ENCODE measurements at regions not wholly inside any gene's neighbourhood (a gene's known extent, or its start where the extent isn't known, plus 50 kb on each side); places are given as distances from the start of the nearest gene placed in this dataset.
"Not testable (repeated sequence)": the region's sequence is repeated elsewhere in the genome, so short reads cannot be mapped to it uniquely, and the experiment has no call there.

DNA sequence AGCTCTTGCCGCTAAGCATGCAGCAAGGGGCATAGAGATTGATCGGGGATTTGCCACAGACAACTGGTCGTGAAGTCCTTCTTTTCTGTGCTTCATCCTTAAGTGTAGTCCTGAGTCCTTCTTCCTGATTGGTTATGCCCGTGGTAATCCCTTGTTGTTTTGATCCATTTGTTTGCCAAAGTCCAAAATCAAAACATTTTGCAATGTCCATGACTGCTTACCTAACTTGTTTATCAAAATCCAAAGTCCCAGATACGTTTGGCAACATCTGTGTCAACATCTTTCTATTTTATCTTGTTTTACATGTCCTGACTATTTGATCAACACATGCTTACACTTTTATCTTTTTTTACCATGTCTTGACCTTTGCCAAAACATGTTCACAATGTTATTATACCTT is 229.0 kb upstream of the ZNF804A start:
- Histone ChIP-seq H3K27ac (no peak overlapping the region), H3K4me3 (no peak overlapping the region), H3K4me1 (replicated peaks in 1 of 2) (no peaks in the 10 kb centered on the region)
- ATAC-seq (replicated peaks in 6 of 8): no peak
- in situ Hi-C loops (cut with MboI; ENCODE audit: low pct_unique_long_range_greater_than_20kb in 2 of 9, low sequenced_read_pairs in 9 of 9, unreplicated experiment in 9 of 9): no loop called here
- 11 to 99% (median 65%) methylated on average over 1 to 5 of the region's 5 CpGs for WGBS, 10 experiments

DNA sequence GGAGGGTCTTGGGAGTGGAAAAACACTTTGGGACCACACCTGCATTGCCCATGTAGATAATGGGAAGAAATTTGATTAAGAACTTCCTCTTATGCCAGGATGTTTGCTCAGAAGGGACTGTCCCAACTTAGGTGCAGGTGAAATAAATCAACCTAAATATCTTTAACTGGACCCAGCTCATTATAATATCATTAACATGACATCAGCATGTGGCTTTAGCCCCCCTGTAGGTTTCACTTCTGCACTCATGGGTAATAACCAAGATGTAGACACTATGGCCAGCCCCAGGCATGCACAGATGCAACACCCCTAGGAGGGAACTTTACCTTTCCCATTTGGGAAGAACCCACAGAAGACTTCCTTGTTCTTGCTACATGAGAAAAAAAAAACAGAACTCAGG is 227.4 kb upstream of the ZNF804A start:
- Histone ChIP-seq H3K27ac (no peak overlapping the region), H3K4me1 (replicated peaks in 1 of 2) (no peaks in the 10 kb centered on the region), H3K4me3 (no peak overlapping the region)
- ATAC-seq (replicated peaks in 6 of 8): no peak
- in situ Hi-C loops (cut with MboI; ENCODE audit: low pct_unique_long_range_greater_than_20kb in 2 of 9, low sequenced_read_pairs in 9 of 9, unreplicated experiment in 9 of 9): no loop called here

DNA sequence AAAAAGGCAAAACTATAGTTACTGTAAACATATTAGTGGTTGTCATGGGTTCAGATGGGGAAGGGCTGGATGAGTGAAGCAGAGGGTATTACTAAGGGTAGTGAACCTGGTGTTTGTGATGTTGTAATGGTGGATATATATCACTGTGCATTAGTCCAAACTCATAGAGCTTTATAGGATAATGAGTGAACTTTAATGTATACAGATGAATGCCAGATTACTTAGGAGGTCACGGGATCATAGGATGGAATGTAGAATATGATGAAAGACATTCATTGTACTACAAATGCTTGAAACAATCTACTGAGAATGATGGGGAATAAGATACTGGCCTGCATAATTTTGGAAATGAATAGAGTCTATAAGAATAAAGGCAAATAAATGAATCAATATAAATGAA is 226.7 kb upstream of the ZNF804A start:
- 0 to 100% (median 88%) methylated on average over 1 of the region's 1 CpG; no CpG with 5 or more reads in 1 of the 10 experiments for WGBS, 10 experiments
- in situ Hi-C loops (cut with MboI; ENCODE audit: low pct_unique_long_range_greater_than_20kb in 2 of 9, low sequenced_read_pairs in 9 of 9, unreplicated experiment in 9 of 9): no loop called here
- no peak for ATAC-seq (replicated peaks in 6 of 8)
- Histone ChIP-seq H3K4me3 (no peak overlapping the region), H3K27ac (no peak overlapping the region), H3K4me1 (replicated peaks in 1 of 2) (no peaks in the 10 kb centered on the region)

DNA sequence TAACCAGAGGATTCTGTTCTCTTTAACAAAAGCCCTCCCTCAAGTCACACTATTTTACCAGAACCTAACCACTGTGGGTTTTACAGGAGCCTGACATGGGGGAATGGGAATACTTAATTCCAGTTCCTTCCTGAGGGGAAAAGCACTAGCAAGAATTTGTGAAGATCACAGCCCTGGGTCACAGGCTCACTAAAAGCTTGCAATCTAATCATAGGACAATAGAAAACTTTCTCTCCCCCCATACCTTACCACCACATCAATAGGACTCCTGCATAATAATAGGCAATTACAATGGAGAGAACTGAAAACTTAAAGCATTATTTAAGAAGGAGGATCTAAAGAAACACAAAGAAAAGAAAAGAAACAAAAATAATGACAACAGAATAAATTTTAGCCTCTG is 225.8 kb upstream of the ZNF804A start:
- no peak for ATAC-seq (replicated peaks in 6 of 8)
- H3K27ac ChIP-seq: no peak overlapping the region
- no peak overlapping the region for H3K4me3 ChIP-seq
- in situ Hi-C loops (cut with MboI; ENCODE audit: low pct_unique_long_range_greater_than_20kb in 2 of 9, low sequenced_read_pairs in 9 of 9, unreplicated experiment in 9 of 9): no loop called here
- H3K4me1 ChIP-seq (replicated peaks in 1 of 2): no peaks in the 10 kb centered on the region

DNA sequence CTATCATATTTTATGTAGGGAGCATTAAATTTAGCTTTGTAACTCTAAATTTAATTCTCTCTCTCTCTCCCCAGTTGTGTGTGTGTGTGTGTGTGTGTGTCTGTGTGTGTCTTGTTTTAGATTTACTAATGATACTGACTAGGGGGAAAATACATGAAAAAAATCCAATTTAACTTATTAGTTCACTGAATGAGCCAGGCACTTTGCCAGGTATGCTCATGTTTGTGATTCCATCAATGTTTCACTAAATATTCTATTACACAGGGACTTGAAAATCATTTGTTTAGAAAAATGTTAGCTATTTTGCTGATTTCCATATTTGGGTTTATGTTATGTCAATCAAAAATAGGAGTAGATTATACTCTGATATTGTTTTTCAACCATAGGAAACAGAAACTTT is 203.7 kb upstream of the ZNF804A start:
- no peak overlapping the region for H3K27ac ChIP-seq
- no peak for ATAC-seq (replicated peaks in 6 of 8)
- H3K4me3 ChIP-seq: no peak overlapping the region
- in situ Hi-C loops (cut with MboI; ENCODE audit: low pct_unique_long_range_greater_than_20kb in 2 of 9, low sequenced_read_pairs in 9 of 9, unreplicated experiment in 9 of 9): no loop called here
- H3K4me1 ChIP-seq (replicated peaks in 1 of 2): no peaks in the 10 kb centered on the region

DNA sequence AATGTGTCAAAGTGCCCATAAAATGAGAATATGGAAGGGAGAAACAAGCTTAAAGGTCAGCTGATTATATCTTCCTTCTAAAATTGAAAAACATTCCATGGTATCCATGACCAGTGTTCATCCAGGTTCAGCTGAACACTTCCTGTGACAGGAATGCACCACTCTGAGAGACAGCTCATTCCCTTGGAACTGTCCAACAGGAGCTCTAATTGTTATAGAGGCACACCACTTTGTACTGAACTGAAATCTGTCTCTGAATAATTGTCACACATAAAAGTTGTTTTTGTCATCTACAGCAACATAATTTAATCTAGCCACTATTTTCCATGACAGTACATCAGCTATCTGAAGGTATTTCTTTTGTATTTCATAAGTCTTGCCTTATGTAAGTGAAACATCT is 195.9 kb upstream of the ZNF804A start:
- no peak for ATAC-seq (replicated peaks in 6 of 8)
- Histone ChIP-seq H3K27ac (no peak overlapping the region), H3K4me3 (no peak overlapping the region), H3K4me1 (replicated peaks in 1 of 2) (no peaks in the 10 kb centered on the region)
- in situ Hi-C loops (cut with MboI; ENCODE audit: low pct_unique_long_range_greater_than_20kb in 2 of 9, low sequenced_read_pairs in 9 of 9, unreplicated experiment in 9 of 9): no loop called here

DNA sequence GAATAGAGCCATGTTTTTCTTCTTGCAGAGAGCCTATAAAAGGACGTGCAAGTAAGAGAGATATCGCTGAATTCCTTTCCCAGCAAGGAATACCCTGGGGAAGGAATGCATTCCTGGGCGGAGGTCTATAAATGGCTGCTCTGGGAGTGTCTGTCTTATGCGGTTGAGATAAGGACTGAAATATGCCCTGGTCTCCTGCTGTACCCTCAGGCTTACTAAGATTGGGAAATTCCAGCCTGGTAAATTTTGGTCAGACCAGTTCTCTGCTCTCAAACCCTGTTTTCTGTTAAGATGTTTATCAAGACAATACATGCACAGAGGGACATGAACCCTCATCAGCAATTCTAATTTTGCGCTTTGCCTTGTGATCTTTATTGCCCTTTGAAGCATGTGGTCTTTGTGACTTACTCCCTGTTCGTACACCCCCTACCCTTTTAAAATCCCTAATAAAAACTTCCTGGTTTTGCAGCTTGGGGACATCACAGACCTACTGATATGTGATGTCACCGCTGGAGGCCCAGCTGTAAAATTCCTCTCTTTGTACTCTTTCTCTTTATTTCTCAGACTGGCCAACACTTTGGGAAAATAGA is 191.2 kb upstream of the ZNF804A start:
- H3K27ac ChIP-seq; ATAC-seq (replicated peaks in 6 of 8); H3K4me3 ChIP-seq; in situ Hi-C loops (cut with MboI; ENCODE audit: low pct_unique_long_range_greater_than_20kb in 2 of 9, low sequenced_read_pairs in 9 of 9, unreplicated experiment in 9 of 9); H3K4me1 ChIP-seq (replicated peaks in 1 of 2): not testable (repeated sequence)
- WGBS, 10 experiments: 23 to 100% (median 78%) methylated on average over 1 to 7 of the region's 7 CpGs

DNA sequence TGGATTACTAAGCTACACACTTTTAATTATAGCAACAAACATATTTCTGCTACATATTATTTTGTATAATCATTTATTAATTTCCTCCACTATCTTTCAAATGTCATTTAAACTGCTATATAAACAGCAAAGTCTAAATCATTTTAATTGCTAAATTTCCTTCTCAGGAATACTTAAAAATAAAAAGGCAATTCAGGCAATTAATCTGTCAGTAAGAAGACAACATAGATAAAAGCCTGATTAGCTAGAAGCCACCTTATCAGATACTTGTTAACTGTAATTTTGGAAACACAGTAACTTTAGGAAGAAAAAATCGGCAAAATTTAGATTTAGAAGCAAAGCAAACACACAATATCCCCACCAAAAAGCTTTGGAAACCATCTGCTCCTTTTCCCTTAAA is 188.2 kb upstream of the ZNF804A start:
- Histone ChIP-seq H3K4me3 (no peak overlapping the region), H3K27ac (no peak overlapping the region), H3K4me1 (replicated peaks in 1 of 2) (peaks cover 0 to 2% of the 10 kb centered on the region in 2 donors)
- WGBS, 10 experiments: 0 to 100% (median 82%) methylated on average over 1 of the region's 1 CpG; no CpG with 5 or more reads in 1 of the 10 experiments
- ATAC-seq (replicated peaks in 6 of 8): no peak
- in situ Hi-C loops (cut with MboI; ENCODE audit: low pct_unique_long_range_greater_than_20kb in 2 of 9, low sequenced_read_pairs in 9 of 9, unreplicated experiment in 9 of 9): no loop called here

DNA sequence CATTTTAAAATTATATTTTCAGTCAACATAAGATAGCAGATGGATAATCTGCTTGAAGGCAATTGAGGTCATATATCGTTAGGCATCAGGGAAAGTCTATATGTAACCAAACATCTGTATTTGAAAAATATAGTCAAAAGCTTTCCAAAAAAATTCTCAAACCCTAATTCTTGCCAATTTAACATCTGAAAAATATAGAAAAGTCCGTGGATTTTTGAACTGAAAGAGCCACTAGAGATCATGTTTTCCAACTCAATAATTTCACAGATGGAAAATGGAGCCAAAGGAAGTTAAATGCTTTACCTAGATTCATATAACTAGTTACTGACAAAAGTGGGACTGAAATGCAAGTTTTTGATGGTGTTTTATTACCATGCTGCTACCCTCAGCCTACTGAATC is 185.1 kb upstream of the ZNF804A start:
- in situ Hi-C loops (cut with MboI; ENCODE audit: low pct_unique_long_range_greater_than_20kb in 2 of 9, low sequenced_read_pairs in 9 of 9, unreplicated experiment in 9 of 9): no loop called here
- peaks cover 0 to 2% of the 10 kb centered on the region in 2 donors for H3K4me1 ChIP-seq (replicated peaks in 1 of 2)
- 18 to 100% (median 75%) methylated on average over 1 to 2 of the region's 2 CpGs for WGBS, 10 experiments

DNA sequence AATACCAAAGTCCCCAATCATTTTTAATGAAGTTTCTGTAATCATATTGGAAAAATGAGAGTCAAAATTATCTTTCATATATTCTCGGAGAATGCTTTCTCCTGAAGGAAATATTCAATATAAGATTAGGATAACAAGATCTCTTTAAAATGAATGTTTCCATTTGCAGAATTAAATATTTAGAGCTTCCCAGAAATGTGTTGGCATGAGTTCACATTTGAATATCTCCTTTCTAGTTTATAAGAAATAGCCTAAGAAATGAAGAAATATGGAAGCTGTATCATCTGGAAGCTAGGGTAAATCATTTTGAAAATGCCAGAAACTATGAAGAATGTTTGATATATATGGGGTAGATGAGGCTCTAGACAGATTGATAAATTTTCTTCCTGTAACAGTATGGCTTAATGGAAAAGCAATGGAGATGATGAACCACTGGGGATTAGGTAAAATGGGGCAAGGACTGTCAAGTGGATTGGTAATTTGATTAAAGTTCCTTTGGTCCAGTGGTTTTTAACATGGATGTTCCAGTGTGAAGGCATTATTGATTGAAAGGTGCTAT is 184.6 kb upstream of the ZNF804A start:
- in situ Hi-C loops (cut with MboI; ENCODE audit: low pct_unique_long_range_greater_than_20kb in 2 of 9, low sequenced_read_pairs in 9 of 9, unreplicated experiment in 9 of 9): no loop called here
- Histone ChIP-seq H3K4me1 (replicated peaks in 1 of 2) (peaks cover 0 to 2% of the 10 kb centered on the region in 2 donors), H3K27ac (no peak overlapping the region), H3K4me3 (no peak overlapping the region)
- peak in 4 of 8 experiments; percentile 13 to 51 (median 35) for ATAC-seq (replicated peaks in 6 of 8)
- 0 to 100% (median 86%) methylated on average over 1 of the region's 1 CpG; no CpG with 5 or more reads in 1 of the 10 experiments for WGBS, 10 experiments

More for the DNA sequence above, 185.1 kb upstream of the ZNF804A start:
- Histone ChIP-seq H3K27ac (no peak overlapping the region), H3K4me3 (no peak overlapping the region)
- ATAC-seq (replicated peaks in 6 of 8): no peak

DNA sequence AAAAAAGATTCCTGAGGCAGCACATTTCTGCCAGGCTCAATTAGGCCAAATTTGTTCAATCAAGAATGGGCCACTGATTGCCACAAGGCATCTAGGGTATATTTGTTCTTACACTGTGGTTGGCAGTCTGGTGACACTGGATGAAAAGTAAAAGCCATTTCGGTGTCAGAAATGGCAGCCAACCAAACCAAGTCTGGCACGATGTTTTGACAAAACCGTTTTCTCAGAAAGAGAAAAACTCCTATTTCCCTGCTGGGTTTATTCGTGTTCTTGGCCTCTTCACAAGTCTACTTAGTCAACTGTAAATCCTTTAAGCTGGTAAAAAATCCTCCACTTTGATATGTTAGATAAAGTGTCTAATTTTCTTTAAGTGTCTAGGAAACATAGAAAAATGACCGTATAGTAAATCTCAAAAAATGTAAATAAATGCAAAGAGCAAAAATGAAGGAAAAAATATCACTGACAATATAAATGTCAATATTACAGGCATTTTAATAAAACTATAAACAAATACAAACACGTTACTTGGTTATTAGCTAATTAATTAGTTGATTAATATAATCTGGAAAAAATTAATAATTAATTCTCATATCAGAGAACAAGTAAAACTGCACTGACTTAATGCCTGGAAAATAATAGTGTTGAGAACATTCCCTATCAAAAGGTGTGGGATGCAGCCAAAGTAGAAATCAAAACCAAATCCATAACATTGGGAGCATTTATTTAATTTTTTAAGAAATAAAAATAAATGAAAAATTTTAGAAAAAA is 182.0 kb upstream of the ZNF804A start:
- ATAC-seq (replicated peaks in 6 of 8): no peak
- Histone ChIP-seq H3K4me3 (no peak overlapping the region), H3K27ac (no peak overlapping the region), H3K4me1 (replicated peaks in 1 of 2) (peaks cover 0 to 2% of the 10 kb centered on the region in 2 donors)
- WGBS, 10 experiments: 20 to 96% (median 72%) methylated on average over 5 to 6 of the region's 6 CpGs; no CpG with 5 or more reads in 1 of the 10 experiments
- in situ Hi-C loops (cut with MboI; ENCODE audit: low pct_unique_long_range_greater_than_20kb in 2 of 9, low sequenced_read_pairs in 9 of 9, unreplicated experiment in 9 of 9): no loop called here

DNA sequence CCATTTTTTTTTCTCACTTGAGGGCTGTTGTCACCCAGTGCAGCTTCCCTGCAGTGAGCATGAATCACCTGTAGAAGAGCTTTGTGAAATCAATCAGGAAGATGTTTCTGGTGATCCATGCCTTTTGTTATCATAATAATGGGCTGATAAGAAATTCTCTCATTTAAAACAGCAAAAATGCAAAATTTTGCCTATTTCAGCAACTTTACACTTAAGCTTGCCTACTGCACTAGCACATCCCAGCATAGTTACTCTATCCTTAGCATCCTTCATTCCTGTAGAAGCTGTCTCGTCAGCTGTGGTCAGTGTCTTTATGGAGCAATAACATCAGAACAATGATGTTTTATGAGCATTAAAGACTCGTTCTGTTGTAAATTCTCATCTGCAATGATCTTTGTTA is 178.6 kb upstream of the ZNF804A start:
- no peak overlapping the region for H3K27ac ChIP-seq
- 0 to 73% (median 60%) methylated on average over 1 to 2 of the region's 2 CpGs; no CpG with 5 or more reads in 1 of the 10 experiments for WGBS, 10 experiments
- no peak overlapping the region for H3K4me3 ChIP-seq
- ATAC-seq (replicated peaks in 6 of 8): peak in 1 of 8 experiments; percentile 46
- in situ Hi-C loops (cut with MboI; ENCODE audit: low pct_unique_long_range_greater_than_20kb in 2 of 9, low sequenced_read_pairs in 9 of 9, unreplicated experiment in 9 of 9): no loop called here
- H3K4me1 ChIP-seq (replicated peaks in 1 of 2): no peaks in the 10 kb centered on the region

DNA sequence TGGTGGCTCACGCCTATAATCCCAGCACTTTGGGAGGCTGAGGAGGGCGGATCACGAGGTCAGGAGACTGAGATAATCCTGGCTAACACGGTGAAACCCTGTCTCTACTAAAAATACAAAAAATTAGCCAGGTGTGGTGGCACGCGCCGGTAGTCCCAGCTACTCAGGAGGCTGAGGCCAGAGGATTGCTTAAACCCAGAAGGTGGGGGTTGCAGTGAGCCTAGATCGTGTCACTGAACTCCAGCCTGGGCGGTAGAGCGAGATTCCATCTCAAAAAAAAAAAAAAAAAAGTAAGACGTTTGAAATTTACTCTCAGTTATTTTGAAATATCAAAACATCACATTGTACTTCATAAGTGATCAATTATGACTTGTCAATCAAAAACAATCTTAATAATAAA is 176.9 kb upstream of the ZNF804A start:
- H3K4me1 ChIP-seq (replicated peaks in 1 of 2); in situ Hi-C loops (cut with MboI; ENCODE audit: low pct_unique_long_range_greater_than_20kb in 2 of 9, low sequenced_read_pairs in 9 of 9, unreplicated experiment in 9 of 9); H3K4me3 ChIP-seq; H3K27ac ChIP-seq; ATAC-seq (replicated peaks in 6 of 8): not testable (repeated sequence)
- 21 to 96% (median 80%) methylated on average over 3 to 10 of the region's 11 CpGs; no CpG with 5 or more reads in 1 of the 10 experiments for WGBS, 10 experiments

DNA sequence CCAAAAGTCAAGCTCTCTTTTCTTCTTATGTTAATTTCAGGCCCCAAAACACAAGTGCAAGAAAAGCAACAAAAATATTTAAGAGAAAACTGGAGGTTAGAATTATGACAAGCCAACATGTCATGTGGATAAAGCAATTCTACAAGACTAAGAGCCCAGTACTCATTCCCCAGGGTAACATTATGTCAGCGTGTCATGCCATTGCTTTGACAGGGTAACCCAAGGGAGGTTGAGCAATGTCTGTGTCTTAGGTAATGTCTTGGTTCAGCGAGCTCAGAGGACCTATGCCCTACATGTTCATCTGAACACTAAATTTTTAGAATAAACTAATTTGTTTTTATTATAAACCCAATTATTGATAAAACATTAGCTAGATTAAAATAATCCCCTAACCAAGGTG is 173.2 kb upstream of the ZNF804A start:
- in situ Hi-C loops (cut with MboI; ENCODE audit: low pct_unique_long_range_greater_than_20kb in 2 of 9, low sequenced_read_pairs in 9 of 9, unreplicated experiment in 9 of 9): no loop called here
- WGBS, 10 experiments: 11 to 100% (median 55%) methylated on average over 1 to 2 of the region's 2 CpGs
- ATAC-seq (replicated peaks in 6 of 8): peak in 5 of 8 experiments; percentile 45 to 94 (median 90)
- Histone ChIP-seq H3K4me1 (replicated peaks in 1 of 2) (peaks cover 0 to 2% of the 10 kb centered on the region in 2 donors), H3K27ac (no peak overlapping the region), H3K4me3 (no peak overlapping the region)
